Activated CD4-positive, CD25-positive, alpha-beta regulatory T cell treated with anti-CD3 and anti-CD28 coated beads, Interleukin-2, amount 50 U/mL, for 16 hours (primary cell): ENCODE measurements at regions not wholly inside any gene's neighbourhood (a gene's known extent, or its start where the extent isn't known, plus 50 kb on each side); places are given as distances from the start of the nearest gene placed in this dataset.

Experiments used
- DNase-seq: peaks from one replicate; pipeline ENCODE4 v3.0.0-alpha.2; 2020; ENCODE audit warnings: low read depth, low spot score

DNA sequence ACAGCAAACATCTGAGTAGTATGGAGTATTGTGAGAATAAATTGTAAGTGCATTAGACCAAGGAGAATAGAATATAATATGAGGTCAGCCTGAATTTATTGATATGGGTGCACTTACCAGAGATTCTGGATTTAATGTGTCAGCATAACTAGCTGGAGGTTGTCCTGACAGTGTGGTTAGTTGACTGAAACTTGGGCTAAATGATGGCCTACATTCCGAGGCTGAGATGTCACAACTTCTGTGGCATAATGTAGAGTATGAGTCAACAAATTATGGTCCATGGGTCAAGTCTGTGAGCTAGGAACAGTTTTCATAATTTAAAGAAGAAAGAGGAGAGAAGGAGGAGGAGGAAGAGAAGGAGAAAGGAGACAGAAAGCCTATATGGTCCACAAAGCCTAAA lies 127.6 kb downstream of the QPCT start:
- no peak for DNase-seq

- DNase-seq, result no peak
These were observed 128.5 kb downstream of the QPCT start for GRCh38 chr2:37472959-37473358.

- no peak for DNase-seq
These were observed 132.0 kb downstream of the QPCT start for GRCh38 chr2:37476411-37476810.

GRCh38 chr2:37477921-37478320 lies 133.5 kb downstream of the QPCT start:
- no peak for DNase-seq

- no peak for DNase-seq
These were observed 136.8 kb downstream of the QPCT start for GRCh38 chr2:37481244-37481643.

DNA sequence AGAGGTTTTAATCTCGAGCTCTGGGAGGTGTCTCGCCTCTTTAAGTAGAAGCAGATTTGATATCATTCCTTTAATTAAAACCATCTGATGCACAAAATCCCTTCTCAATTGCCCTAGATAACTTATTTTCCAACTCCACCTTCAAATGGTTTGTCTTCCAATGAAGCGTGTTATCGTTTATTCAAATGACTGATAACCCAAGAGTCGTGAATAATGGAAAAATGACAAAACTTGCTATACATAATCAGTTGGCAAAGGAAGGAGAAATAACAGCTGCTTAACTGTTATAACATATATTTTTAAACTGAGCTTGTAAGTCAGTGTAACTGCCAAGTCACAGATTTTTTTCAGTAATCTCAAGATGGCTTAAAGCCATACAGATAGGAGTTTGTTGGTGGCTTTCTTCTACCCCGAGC lies 144.6 kb downstream of the QPCT start:
- DNase-seq, result no peak

DNA sequence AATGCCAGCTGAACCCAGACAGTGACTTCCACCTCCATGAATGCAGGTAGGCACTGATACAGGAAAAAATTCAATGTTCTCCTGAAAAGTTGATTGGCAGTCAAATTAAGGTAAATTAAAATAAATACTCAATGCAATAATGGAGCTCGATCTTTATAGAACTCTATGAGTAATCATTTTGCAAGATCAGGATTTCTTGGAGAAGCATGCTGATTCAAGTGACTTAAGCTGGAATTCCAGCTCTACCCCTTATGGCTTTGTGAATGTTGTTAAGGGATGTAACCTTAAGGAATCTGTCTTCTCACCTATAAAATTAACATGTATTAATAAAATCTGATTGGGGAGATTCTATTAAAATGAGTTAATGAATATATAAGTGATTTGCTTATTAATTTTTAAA lies 145.1 kb downstream of the QPCT start:
- no peak for DNase-seq

- DNase-seq, result no peak
These were observed 149.0 kb downstream of the QPCT start for GRCh38 chr2:37493425-37493824.

- DNase-seq, result no peak
These were observed 154.7 kb downstream of the QPCT start for GRCh38 chr2:37499113-37499512.

- no peak for DNase-seq
These were observed 155.6 kb downstream of the QPCT start for GRCh38 chr2:37500031-37500430.

GRCh38 chr2:37501113-37501512 lies 156.7 kb downstream of the QPCT start:
- no peak for DNase-seq

DNA sequence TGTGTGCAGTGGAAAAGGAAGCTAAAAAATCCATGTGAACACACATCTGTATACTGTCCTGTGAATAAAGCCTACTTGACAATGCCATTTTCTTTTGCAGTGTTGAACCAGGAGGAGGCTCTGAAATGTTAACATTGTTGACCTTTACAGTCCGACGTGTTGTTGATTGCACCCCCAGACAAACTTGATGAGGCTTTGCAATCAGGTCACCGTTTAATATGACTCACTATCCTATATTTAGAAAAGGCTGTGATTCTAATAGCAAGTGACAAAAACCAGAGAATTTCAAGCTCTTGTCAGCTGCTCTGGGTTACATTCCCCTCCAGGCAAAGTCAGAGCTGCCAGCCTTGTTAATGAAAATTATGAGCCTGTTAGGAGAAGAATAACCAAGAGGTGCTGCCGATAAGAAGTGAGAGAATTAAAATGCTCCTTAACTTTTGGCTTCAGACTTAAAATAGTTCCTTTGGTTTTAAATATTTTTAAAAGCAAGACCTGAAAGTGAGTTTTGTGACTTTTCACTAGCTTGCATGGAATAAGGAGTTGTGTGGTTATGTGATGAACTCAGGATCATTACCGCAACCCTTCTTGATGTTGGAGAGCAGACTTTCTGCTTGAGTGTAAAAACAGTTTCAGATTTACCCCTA lies 162.1 kb downstream of the QPCT start:
- DNase-seq, result no peak

GRCh38 chr2:37507051-37507410 lies 162.6 kb downstream of the QPCT start:
- DNase-seq, result no peak

DNA sequence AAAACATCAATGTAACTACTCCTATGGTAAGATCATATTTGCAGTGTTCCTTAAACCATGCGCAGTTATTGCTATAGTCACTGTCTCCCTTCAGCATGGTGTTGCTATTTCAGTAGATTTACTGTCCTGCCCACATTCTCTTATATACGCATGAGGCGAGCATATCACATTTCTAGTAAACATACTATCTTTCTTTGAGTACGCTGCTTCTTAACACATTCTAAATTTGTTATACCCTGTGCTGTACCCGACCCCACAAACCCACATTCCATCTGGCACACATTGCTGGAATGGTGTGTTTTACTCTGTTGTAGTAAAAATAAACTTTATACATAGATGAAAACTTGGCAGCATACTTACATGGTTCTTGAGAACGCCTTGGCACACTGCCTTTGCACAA lies 163.3 kb downstream of the QPCT start:
- no peak for DNase-seq

DNA sequence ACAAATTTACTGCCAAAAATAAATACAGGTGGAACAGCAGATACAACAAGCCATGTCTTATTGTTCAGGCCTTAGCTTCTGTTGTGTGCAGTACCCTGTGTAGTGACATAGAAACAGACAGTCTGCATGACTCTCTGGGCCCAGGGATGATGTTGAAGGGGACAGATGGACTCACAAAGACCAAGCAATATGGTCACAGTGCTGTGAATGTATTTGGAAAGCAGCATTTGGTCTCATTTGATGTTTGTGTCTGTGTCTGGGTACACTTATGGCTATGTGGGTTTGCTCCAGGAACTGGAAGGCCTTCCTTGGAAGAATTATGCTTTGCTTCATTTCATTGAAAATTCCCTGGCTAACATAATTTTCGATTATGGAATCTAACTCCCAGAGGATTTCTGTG lies 158.5 kb downstream of the CDC42EP3 start:
- DNase-seq, result no peak

DNA sequence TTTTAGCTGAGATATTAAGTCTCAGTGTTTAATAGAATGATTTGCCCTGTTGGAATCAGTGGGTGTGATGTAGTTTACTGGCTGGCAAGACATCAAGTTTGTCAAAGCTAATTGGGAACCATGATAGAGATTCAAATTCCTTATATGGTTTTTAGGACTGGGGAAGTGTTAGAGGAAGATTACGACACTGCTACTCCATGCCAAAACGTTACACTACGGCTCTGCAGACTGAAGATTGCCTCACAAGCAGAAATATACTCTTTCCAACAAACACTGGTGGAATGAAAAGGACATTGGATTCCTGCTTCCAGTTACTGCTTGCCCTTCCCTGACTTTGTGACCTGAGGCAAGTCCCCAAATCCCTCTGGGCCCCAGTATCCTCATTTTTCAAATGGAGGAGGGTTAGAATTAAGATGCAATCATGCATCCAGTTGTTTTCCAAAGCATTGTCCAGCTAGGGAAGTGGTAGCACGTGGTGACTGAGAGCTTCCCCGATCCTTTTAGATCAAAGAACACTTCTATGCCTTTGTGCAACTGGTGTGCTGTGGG lies 147.6 kb downstream of the CDC42EP3 start:
- DNase-seq, result no peak

DNA sequence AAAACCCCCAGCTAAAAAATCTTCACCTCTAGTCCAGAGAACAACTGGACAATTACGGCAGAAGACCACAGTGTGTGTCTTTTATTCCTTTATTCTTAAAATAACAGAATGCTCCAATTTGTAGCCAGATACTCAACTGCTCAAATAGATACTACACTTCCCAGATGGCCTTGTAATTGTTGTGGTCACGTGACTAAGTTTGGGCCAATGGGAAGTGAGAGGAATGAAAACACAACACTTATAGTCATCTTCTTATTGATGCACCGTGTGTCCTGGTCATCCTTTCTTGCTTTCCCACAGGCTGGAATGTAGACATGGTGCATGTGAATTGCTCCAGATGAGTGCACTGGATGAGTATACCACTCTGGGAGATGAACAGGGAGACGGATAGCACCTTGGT lies 145.1 kb downstream of the CDC42EP3 start:
- no peak for DNase-seq

DNA sequence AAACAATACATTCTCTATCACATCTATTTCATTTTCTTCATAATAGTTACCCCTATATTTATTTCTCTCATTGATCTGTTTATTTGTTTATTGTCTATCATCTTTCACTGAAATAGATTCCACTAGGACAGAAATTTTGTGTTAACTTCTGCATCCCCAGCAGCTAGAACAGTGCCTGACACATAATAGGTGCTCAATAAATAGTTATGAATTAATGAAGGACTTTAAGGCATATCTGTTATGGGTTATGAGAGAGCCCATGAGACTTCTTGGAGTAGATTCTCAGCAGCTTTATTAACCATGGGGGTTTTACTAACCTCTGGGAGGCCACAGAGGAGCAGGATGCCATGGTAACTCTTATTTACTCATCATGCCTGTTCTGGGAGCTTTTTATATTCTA lies 144.6 kb downstream of the CDC42EP3 start:
- DNase-seq, result no peak

GRCh38 chr2:37527361-37527760 lies 144.1 kb downstream of the CDC42EP3 start:
- DNase-seq, result no peak

- no peak for DNase-seq
These were observed 141.5 kb downstream of the CDC42EP3 start for GRCh38 chr2:37529830-37530415.

DNA sequence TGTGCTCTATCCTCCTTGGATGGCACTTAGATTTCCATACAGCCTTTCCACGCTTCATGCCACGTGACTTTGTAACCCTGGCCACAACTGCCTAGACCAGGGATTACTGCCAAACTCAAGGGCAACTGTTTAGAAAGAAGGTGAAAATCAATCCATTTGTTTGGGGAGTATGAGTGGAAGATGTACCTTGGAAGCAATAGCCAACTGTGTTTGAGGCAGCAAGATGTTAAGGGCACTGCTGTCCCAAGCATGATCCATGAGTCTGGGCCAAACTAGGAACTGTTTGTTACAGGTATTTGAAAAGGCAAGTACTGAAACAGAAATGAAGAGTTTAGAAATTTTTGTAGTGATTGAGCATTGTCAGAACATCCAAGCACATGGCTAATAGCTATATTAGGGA lies 138.9 kb downstream of the CDC42EP3 start:
- no peak for DNase-seq

DNA sequence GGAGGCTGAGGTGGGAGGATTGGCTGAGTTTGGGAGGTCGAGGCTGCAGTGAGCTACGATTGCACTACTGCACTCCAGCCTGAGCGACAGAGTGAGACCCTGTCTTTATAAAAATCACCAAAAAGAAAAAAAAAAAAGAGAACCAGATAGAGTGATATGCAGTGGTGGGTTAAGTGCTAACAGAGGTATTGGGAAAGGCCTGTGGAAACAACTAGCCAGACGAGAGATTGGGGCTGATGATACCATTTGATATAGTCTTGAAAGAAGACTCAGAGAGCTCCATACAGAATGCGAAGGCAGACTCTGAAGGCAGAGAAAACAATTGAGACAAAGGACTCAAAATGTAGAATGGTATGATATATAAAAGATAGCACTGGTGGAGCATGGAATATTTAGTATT lies 134.1 kb downstream of the CDC42EP3 start:
- DNase-seq, result no peak

DNA sequence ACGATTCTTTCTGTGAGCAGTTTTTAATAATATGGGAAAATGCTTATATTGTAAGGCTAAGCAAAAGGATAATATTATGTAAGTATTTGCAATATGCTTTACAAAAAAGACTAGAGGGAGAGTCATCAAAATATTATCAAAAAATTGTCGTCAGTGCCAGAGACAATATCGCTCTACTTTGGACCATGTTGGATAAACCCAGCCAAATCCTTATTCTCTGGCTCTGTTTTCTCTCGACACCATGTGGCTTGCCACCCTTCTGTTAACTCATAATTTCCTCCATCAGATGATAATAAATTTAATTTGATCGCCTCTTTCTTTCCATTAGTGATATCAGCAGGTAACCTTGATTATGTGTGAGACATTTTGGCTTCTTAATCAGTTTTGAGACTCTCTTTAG lies 129.9 kb downstream of the CDC42EP3 start:
- DNase-seq, result no peak
